NCI-H2196 (cell line): ENCODE measurements at regions not wholly inside any gene's neighbourhood (a gene's known extent, or its start where the extent isn't known, plus 50 kb on each side); places are given as distances from the start of the nearest gene placed in this dataset.
"Not testable (repeated sequence)": the region's sequence is repeated elsewhere in the genome, so short reads cannot be mapped to it uniquely, and the experiment has no call there.

Experiments used
- DNase-seq: peaks from one replicate; lab custom pipeline; 2025; ENCODE audit not compliant: unreplicated experiment; lab: John Stamatoyannopoulos, UW

DNA sequence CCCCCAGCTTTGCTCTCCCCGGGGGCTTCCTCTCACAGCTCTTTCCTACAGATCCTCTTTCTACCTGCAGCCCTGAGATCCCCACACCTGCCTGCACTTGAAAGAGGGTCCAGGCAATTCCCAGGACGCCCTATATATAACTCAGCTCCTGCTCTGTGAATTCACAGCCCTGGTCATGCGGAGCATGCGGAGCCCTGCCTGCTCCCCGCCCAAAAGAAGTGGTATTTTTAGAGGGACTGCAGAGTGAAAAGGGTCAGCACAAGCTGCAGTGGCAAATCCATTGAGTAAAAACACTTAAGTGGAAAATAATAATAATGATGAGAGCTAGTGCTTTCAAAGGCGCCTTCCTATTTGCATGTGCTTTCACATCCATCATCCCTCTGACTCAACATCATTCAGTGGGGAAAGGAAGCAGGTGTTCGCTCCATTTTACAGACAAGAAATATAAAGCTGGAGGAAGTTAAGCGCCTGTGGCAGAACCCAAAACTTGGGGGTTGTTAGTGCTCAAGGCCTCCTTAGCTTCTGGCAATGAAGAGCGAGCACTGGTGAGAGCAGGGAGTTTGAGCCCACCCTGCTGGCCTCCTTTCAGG is 76.3 kb upstream of the LIPC start:
- no peak for DNase-seq

DNA sequence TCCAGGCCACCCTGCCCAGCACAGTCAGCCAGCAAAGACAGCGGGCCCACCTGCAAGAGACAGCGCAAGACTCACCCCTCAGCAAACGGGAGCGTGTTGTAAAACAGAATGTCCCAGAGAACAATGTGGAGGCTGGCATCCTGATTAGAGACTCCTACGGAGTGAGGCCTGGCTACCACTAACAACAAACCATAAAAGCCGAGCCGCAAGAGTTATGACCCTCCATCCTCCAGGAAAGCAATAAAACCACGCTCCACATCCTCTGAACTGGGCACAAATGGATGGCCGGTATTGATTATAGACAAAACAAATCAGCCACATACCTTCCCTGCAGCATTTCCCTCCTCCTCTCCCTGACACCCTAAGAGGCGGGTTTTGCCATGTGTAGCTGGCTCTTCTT is 75.8 kb upstream of the LIPC start:
- DNase-seq: no peak

DNA sequence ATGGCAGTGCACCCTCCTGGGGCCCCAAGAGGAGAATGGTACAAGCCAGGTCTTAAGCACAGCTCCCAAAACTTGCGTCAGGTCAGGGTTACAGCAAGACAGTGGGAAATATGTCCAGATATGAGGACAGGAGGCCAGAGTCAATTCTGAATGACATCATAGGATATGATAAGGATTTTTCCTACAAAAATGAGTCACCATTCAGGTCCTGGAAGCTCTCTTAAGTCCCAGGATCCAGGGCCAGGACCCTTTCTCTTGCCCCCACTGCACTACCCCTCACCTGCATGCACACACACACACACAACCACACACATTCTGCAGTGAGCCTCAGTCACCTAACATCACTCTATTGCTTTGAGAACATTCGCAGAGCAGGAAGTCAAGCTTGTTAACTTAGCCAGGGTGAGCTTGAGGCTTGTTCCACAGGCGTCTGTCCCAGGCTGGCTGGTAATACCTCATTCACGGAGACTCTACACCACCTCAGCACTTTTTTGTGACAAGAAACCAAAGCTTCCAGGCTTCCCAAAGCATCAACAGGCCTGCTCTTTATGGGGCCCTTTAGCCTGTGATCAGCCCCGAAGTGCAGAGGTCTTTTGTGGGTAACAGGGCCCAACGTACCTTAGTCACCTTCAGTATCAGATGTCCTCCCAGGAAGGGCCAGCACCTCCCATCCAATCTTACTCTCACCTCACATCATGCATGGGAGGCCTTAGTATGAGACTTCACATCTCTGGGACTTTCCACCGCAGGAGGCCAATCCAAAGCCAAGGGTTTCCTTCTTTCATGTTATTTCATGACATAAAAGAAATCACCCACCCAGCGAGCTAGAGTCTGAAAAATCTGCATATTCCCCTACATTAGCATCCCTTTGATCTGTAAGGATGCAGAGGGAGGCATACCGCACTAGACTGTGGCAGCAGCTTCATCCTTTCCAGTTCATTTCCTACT is 74.0 kb upstream of the LIPC start:
- DNase-seq: no peak

DNA sequence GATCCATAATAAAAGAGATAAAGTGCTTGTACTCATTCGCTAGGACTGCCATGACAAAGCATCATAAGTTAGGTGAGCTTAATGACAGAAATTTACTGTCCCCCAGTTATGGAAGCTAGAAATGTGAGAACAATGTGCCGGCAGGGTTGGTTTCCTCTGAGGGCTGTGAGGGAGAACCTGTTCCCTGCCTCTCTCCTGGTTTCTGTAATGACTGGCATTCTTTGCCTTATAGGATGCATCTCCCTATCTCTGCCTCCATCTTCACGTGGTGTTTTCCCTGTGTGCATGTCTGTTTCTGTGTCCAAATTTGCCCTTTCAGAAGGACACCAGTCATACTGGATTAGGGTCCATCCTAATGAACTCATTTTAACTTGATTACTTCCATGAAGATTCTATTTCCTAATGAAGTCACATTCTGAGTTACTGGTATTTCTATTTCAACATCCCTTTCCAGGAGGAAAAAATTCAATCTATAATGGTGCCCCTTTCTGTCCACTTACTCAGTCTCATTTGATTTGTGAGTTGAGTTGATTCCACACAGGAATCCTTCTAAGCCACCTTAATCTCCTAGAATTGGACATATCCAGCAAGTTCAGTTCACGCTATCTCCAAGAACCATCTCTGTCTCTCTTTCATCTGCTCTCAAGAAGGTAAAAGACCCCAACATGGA is 71.2 kb upstream of the LIPC start:
- DNase-seq: no peak

DNA sequence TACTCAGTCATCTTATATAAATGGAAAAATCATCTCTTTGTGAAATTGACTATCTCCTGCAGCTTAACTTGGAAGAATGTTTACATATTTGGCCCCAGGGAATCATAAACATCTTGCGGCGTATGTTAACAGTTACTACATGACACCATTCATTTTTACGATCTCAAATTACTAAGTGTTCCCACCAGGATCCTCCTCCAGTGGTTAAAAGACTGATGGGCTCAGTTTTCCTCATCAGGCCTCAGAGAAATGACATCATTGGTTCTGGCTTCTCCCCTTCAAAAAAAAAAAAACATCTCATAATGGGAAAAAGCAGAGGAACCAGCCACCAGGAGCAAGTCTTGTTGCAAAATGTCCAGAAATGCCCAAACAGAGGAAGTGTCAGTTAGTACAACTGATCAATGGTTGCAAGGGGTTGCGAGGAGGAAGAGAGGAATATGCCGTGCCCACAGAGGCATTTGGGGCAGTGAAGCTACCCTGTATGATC is 70.5 kb upstream of the LIPC start:
- no peak for DNase-seq

DNA sequence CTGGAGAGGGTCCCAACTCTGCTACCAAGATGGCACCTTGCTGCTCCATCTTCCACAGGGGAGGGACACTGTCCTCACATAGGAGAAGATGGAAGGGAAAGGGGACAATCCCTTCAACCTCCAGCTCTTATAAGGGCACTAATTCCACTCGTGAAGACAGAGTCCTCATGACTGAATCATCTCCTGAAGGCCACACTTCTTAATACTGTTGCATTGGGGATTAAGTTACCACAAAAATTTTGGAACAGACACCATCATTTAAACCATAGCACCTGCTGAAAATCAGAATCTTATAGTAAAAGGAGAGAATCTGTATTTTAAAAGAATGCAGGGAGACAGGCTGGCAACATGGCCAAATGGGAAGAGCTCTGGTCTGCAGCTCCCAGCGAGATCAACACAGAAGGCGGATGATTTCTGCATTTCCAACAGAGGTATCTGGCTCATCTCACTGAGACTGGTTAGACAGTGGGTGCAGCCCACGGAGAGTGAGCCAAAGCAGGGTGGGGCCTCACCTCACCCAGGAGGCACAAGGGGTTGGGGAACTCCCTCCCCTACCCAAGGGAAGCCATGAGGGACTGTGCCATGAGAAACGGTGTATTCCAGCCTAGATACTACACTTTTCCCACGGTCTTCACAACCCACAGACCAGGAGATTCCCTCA is 69.4 kb upstream of the LIPC start:
- DNase-seq: no peak

DNA sequence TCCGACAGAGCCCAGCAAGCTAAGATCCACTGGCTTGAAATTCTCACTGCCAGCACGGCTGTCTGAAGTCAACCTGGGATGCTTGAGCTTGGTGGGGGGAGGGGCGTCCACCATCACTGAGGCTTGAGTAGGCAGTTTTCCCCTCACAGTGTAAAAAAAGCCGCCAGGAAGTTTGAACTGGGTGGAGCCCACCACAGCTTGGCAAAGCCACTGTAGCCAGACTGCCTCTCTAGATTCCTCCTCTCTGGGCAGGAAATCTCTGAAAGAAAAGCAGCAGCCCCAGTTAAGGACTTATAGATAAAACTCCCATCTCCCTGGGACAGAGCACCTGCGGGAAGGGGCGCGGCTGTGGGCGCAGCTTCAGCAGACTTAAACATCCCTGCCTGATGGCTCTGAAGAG is 68.7 kb upstream of the LIPC start:
- DNase-seq: not testable (repeated sequence)

DNA sequence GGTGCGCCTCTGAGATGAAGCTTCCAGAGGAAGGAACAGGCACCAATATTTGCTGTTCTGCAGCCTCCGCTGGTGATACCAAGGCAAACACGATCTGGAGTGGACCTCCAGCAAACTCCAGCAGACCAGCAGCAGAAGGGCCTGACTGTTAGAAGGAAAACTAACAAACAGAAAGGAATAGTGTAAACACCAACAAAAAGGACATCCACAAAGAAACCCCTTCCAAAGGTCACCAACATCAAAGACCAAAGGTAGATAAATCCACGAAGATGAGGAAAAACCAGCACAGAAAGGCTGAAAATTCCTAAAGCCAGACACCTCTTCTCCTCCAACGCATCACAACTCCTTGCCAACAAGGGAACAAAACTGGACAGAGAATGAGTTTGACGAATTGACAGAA is 68.1 kb upstream of the LIPC start:
- not testable (repeated sequence) for DNase-seq

DNA sequence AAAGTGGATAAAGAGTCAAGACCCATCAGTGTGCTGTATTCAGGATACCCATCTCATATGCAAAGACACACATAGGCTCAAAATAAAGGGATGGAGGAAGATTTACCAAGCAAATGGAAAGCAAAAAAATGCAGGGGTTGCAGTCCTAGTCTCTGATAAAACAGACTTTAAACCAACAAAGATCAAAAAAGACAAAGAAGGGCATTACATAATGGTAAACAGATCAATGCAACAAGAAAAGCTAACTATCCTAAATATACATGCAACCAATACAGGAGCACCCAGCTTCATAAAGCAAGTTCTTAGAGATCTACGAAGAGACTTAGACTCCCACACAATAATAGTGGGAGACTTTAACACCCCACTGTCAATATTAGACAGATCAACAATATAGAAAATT is 66.7 kb upstream of the LIPC start:
- not testable (repeated sequence) for DNase-seq

DNA sequence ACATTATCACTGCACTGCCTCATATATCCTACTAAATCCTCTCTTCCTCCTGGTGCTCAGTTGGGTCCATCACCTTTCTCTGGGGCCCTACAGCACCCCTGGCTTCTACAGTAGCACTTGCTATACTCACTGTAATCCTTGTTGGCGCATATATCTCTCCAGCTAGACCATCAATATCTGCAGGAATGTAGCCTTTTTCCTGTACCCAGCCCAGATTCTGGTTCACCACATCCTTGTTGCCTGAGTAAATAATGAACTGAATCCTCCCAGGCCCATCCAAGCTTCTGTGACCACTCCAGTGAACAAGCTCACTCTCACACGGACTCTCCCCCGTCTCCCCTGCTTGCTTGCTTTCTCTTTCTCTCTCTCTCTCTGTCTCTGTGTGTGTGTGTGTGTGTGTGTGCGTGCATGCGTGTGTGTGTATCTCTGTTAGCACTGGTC is 62.5 kb upstream of the LIPC start:
- DNase-seq: no peak

DNA sequence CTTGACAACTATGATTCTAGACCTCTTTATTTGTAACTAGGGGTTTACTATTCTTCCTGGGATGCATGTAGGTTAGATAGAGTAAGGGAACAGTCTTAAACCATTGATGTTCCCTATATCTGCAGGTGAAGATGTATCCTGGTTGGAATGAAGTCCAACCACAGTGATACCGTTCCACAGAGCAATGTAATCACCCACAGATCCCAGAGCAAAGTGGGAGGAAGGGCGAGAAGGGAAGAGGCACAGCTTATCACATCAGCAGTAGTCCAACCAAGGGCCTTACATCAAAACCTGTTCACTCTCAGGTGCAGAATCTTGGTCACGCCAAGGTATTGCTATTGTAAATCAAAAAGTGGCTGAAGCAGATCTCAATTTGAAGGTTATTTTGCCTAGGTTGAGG is 61.8 kb upstream of the LIPC start:
- DNase-seq: no peak

DNA sequence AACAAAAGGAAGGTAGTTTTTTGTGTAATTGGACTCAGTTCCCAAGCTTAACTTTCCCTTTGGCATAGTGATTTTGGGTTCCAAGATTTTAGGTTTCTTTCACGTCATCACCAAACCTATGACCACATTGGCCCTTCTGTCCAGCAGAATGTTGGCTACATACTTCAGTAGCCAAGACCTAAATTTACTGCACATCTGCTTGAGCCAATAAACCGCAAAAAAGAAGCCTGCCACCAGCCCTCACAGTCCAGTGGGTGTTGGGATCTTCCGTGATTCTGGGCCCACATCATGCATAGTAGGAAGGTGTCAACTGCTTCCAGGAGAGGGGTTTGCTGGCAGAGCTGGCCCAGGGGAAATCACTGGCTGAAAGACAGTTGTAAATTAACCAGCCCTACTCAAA is 57.6 kb upstream of the LIPC start:
- DNase-seq: no peak

DNA sequence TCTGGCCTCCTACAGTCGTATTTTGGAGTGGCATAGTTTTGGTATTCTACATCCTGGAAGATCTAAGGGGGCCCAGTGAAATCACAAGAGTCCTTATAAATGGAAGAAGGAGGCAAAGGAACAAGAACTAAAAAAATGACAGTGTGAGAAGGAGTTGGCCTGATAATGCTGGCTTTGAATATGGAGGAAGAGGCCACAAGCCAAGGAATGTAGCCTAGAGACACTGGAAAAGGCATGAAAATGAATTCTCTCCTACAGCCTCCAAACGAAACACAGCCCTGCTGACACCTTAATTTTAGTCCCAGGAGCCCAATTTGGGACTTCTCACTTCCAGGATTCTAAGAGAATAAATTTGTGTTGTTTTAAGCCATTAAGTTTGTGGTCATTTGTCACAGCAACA is 54.6 kb upstream of the LIPC start:
- no peak for DNase-seq

DNA sequence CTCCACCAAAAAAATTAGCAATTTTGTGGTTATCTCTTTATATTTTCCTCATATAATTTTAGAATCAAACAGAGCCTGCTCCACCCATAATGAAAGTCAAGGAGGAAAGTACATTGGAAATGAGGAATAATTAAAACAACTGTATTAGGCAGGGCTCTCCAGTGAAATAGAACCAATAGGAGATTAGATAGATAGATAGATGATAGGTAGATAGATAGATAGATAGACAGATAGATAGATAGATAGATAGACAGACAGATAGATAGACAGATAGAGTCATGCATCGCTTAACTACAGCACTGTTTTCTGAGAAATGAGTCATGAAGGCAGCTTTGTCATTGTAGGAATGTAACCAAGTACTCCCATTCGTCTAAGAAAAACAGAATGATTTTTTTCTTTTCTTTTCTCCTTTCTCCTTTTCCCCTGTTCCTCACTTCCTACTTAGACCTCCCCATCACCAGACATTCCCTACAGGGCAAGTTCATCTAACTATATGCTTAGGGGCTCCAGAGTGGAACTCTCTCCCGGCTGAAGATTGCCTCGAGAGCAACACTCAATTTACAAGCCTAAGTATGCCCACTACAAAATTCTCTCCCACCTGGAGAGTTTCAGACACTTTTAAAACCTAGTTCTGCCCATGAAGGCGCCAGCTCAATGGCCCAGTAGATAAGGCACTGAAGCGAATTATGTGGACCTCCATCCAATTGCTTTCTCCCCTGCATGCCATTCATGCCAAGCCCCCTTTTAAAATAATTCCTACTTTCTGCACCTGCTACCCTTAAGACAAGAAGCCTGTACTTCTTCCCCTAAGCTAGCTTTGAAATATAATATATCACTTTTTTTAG is 53.3 kb upstream of the LIPC start:
- DNase-seq: no peak

DNA sequence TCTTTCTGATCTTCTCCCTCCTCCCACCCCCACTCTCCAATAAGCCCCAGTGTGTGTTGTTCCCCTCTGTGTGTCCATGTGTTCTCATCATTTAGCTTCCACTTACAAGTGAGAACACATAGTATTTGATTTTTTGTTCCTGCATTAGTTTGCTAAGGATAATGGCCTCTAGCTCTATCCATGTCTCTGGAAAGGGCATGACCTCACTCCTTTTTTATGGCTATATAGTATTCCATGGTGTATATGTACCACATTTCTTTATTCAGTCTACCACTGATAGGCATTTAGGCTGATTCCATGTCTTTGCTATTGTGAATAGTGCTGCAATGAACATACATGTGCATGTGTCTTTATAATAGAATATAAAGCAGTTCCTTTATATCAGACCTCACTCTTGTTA is 52.3 kb upstream of the LIPC start:
- DNase-seq: not testable (repeated sequence)

DNA sequence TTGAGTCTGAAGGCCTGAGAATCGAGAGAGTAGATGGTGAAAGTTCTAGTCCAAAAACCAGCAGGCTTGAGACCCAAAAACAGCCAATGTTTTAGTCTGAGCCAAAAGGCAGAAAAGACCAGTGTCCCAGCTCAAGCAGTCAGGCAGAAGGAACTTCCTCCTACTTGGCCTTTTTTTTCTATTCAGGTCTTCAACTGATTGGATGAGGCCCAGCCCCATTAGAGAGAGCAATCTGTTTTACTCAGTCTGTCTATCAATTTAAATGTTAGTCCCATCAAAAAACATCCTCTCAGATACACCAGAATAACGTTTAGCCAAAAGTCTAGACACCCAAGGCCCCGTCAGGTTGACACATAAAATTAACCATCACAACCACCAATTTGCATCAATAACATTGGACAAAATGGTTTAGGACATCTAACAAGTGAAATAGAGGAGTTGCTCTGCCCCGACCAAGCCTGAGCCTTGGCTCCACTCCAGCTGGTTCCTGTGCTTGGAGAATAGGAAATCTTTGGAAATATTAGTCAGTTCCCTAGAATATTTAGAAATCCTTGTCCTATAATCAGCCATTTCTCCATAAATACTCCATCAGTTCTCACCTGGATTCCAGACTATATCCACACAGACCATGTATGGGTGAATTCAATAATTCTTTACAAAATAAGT is 51.4 kb upstream of the LIPC start:
- DNase-seq: no peak

DNA sequence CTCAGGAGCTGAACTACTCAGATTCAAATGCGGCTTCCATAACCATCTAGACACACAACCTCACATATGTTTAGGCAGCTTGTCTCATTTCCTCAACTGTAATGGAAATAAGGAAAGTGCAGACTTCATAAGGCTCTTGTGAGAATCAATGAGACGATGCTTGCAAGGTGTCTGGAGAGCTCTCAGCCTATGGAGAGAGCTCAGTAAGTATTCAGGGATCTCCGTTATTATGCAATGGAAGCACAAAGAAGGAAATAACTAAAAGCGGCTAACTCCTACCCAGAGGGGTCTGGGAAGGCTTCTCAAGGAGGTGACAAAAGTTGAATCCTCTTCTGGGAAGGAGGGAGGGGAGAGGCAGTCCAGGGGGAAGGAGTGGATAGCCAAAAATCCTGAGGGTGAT is 50.1 kb upstream of the LIPC start:
- DNase-seq: no peak
